ENCODE measurements at regions not wholly inside any gene's neighbourhood (a gene's known extent, or its start where the extent isn't known, plus 50 kb on each side); places are given as distances from the start of the nearest gene placed in this dataset.
"Not testable (repeated sequence)": the region's sequence is repeated elsewhere in the genome, so short reads cannot be mapped to it uniquely, and the experiment has no call there.

DNA sequence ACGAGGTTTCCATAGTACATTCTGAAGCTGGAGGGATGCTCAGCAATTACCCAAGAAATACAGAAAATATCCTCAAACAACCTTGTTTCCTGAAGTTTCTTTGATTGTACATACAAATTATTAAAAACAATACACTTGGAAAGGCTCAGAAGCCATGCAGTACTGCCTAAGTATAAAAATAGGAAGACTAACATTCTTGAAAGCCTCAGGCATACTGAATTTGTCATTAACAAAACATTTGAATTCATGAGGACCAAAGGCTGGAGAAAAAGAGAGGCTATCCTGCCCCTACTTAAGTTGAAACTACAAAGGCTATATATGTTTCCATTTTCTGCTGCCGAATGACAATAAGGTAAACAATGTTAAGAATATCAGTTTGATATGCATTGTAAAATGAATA is 54.3 kb upstream of the SGCE start:
- POLR2A ChIA-PET, result no interaction called here
- Histone ChIP-seq H3K9ac (ENCODE audit: low read length) (no peak overlapping the region), H3K79me2 (ENCODE audit: insufficient read depth, low read length) (no peaks in the 10 kb centered on the region), H3K27me3 (ENCODE audit: insufficient read depth, low read length) (no peaks in the 10 kb centered on the region), H3K4me1 (ENCODE audit: control insufficient read depth in 1 of 2, insufficient read depth in 2 of 2, low read length in 2 of 2) (no peaks in the 10 kb centered on the region), H3K9me3 (ENCODE audit: control insufficient read depth in 1 of 2, insufficient read depth in 1 of 2, low read depth in 1 of 2, low read length in 2 of 2) (no peaks in the 10 kb centered on the region), H3K4me2 (ENCODE audit: low read length) (no peak overlapping the region), H3K4me3 (replicated peaks in 1 of 2; ENCODE audit: low read depth in 1 of 2, low read length in 2 of 2) (no peak overlapping the region), H3K36me3 (ENCODE audit: control insufficient read depth in 1 of 2, insufficient read depth in 2 of 2, low read length in 2 of 2) (no peaks in the 10 kb centered on the region), H4K20me1 (ENCODE audit: insufficient read depth) (no peaks in the 10 kb centered on the region), H3K9me2 (ENCODE audit: insufficient read depth) (no peaks in the 10 kb centered on the region; the same call in 1 of the 2 replicates), H3K27ac (ENCODE audit: low read depth, low read length) (no peak overlapping the region), H2AFZ (ENCODE audit: low read depth, low read length, poor library complexity, severe bottlenecking) (no peak overlapping the region)
- CTCF ChIA-PET, result interaction anchor here (0.8 kb wide), 1 partner anchor 274 kb away, joined by 3 read pairs; no protein-coding TSS in a partner anchor
- TF ChIP-seq EZH2phosphoT487 (IDR thresholded peaks at IDR 0.05; ENCODE audit: borderline replicate concordance) (no peak), POLR2AphosphoS5 (IDR thresholded peaks at IDR 0.05; ENCODE audit: low read depth, low read length) (no peak), POLR2A (IDR thresholded peaks at IDR 0.05; ENCODE audit: borderline replicate concordance, extremely low read depth, insufficient read depth, insufficient read length) (no peak), RAD21 (IDR thresholded peaks at IDR 0.05; ENCODE audit: low read depth) (no peak), ZNF274 (IDR thresholded peaks at IDR 0.05; ENCODE audit: low read depth, low read length) (no peak), ELF1 (IDR thresholded peaks at IDR 0.05; ENCODE audit: borderline replicate concordance, low read depth) (no peak), JUND (IDR thresholded peaks at IDR 0.05) (no peak), SIN3A (IDR thresholded peaks at IDR 0.05; ENCODE audit: low read depth) (no peak), YY1 (IDR thresholded peaks at IDR 0.05; ENCODE audit: extremely low read depth, insufficient replicate concordance, low read depth, low read length) (no peak), ZBTB33 (IDR thresholded peaks at IDR 0.05; ENCODE audit: extremely low read depth, insufficient replicate concordance, low read length) (no peak), TCF7L2 (IDR thresholded peaks at IDR 0.05; ENCODE audit: borderline replicate concordance, extremely low read depth, insufficient read depth, insufficient read length) (no peak), SP1 (IDR thresholded peaks at IDR 0.05; ENCODE audit: low read depth) (no peak), REST (IDR thresholded peaks at IDR 0.05; ENCODE audit: low read depth) (no peak), CEBPB (IDR thresholded peaks at IDR 0.05; ENCODE audit: low read depth) (no peak), EZH2 (IDR thresholded peaks at IDR 0.05) (no peak)
- TF ChIP-seq, protein P1, sequence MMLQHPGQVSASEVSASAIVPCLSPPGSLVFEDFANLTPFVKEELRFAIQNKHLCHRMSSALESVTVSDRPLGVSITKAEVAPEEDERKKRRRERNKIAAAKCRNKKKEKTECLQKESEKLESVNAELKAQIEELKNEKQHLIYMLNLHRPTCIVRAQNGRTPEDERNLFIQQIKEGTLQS (IDR thresholded peaks at IDR 0.05), result no peak
- TF ChIP-seq, protein P2, sequence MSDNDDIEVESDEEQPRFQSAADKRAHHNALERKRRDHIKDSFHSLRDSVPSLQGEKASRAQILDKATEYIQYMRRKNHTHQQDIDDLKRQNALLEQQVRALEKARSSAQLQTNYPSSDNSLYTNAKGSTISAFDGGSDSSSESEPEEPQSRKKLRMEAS (IDR thresholded peaks at IDR 0.05), result no peak
- intact Hi-C loops (cut with micrococcal nuclease), result no loop called here
- DNase-seq (ENCODE audit: low read depth, low spot score), result no peak
- BruUV-seq (replicated peaks), result no TSS peak
- RAD21 ChIA-PET (ENCODE audit: low non-redundant PET in 1 of 2, low total read pairs in 2 of 2, uncharacterized antibody in 2 of 2, unreplicated experiment in 2 of 2), result no interaction called here
- ATAC-seq, result no peak

DNA sequence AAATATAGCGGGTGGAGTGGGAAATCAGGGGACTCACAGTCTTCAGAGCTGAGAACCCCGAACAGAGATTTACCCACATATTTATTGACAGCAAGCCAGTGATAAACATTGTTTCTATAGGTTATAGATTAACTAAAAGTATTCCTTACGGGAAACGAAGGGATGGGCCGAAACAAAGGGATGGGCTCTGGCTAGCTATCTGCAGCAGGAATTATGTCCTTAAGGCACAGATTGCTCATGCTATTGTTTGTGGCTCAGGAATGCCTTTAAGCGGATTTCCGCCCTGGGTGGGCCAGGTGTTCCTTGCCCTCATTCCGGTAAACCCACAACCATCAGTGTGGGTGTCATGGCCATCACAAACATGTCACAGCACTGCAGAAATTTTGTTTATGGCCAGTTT is 66.4 kb upstream of the SGCE start:
- intact Hi-C loops (cut with micrococcal nuclease); BruUV-seq (replicated peaks); H3K9me3 ChIP-seq (ENCODE audit: control insufficient read depth in 1 of 2, insufficient read depth in 1 of 2, low read depth in 1 of 2, low read length in 2 of 2); H3K9me2 ChIP-seq (ENCODE audit: insufficient read depth); H3K9ac ChIP-seq (ENCODE audit: low read length); ATAC-seq; H3K27ac ChIP-seq (ENCODE audit: low read depth, low read length); RAD21 ChIA-PET (ENCODE audit: low non-redundant PET in 1 of 2, low total read pairs in 2 of 2, uncharacterized antibody in 2 of 2, unreplicated experiment in 2 of 2); H3K4me2 ChIP-seq (ENCODE audit: low read length); POLR2A ChIA-PET; H2AFZ ChIP-seq (ENCODE audit: low read depth, low read length, poor library complexity, severe bottlenecking); H3K4me3 ChIP-seq (replicated peaks in 1 of 2; ENCODE audit: low read depth in 1 of 2, low read length in 2 of 2); H3K36me3 ChIP-seq (ENCODE audit: control insufficient read depth in 1 of 2, insufficient read depth in 2 of 2, low read length in 2 of 2); H3K27me3 ChIP-seq (ENCODE audit: insufficient read depth, low read length); H3K4me1 ChIP-seq (ENCODE audit: control insufficient read depth in 1 of 2, insufficient read depth in 2 of 2, low read length in 2 of 2); DNase-seq (ENCODE audit: low read depth, low spot score); CTCF ChIA-PET; H4K20me1 ChIP-seq (ENCODE audit: insufficient read depth); H3K79me2 ChIP-seq (ENCODE audit: insufficient read depth, low read length): not testable (repeated sequence)

Data from HCT116 (cell line).